Mammary epithelial cell (primary cell): ENCODE measurements at regions not wholly inside any gene's neighbourhood (a gene's known extent, or its start where the extent isn't known, plus 50 kb on each side); places are given as distances from the start of the nearest gene placed in this dataset.

Source experiments
- CTCF ChIP-seq, 2 donors: IDR thresholded peaks in 1 of 2; conservative IDR thresholded peaks in 1 of 2; 2 replicates each; pipeline ENCODE4 v1.5.1; 2011 to 2012; ENCODE audit warnings: inconsistent platforms in 2 of 2, low read length in 2 of 2, mild to moderate bottlenecking in 2 of 2, control low read depth in 1 of 2, low read depth in 1 of 2; ENCODE audit not compliant: insufficient read depth in 1 of 2; ENCODE audit errors: extremely low read depth in 1 of 2
- EZH2 ChIP-seq: IDR thresholded peaks from 2 replicates; pipeline ENCODE4 v1.6.1; 2012; ENCODE audit warnings: low read length, inconsistent platforms, borderline replicate concordance

GRCh38 chr7:110569486-110570205 lies 521.3 kb upstream of the LRRN3 start:
- TF ChIP-seq CTCF (conservative IDR thresholded peaks at IDR 0.05 in 1 of 2, IDR thresholded peaks at IDR 0.05 in 1 of 2; ENCODE audit: extremely low read depth in 1 of 2, insufficient read depth in 1 of 2, low read depth in 1 of 2, low read length in 2 of 2) (no peak), EZH2 (no peak)
